Esophagus muscularis mucosa (tissue), 4 donors: ENCODE measurements at regions not wholly inside any gene's neighbourhood (a gene's known extent, or its start where the extent isn't known, plus 50 kb on each side); places are given as distances from the start of the nearest gene placed in this dataset.

Source experiments
- DNase-seq: peaks from one replicate; pipeline ENCODE4 v3.0.0-alpha.2; 2017; ENCODE audit errors: extremely low spot score
- H3K27ac ChIP-seq, 4 donors: fragments of 200-600 bp; sonication (generic); replicated peaks in 1 of 4; 1 replicate in 3 of 4; 2 replicates in 1 of 4; pipeline ENCODE4 v1.5.1; 2016 to 2019; ENCODE audit warnings: mild to moderate bottlenecking in 1 of 4
- H3K27me3 ChIP-seq, 4 donors: fragments of 200-600 bp; sonication (generic); one replicate each; pipeline versions ENCODE4 v1.5.1 to v1.6.0; 2016 to 2019
- H3K36me3 ChIP-seq, 4 donors: fragments of 200-600 bp; sonication (generic); one replicate each; pipeline ENCODE4 v1.5.1; 2016 to 2019
- H3K4me1 ChIP-seq, 4 donors: fragments of 200-600 bp; sonication (generic); one replicate each; pipeline ENCODE4 v1.5.1; 2016 to 2019
- H3K4me3 ChIP-seq, 4 donors: fragments of 200-600 bp; sonication (generic); 1 replicate in 2 of 4; 2 replicates in 2 of 4; pipeline ENCODE4 v1.5.1; 2016 to 2019; ENCODE audit warnings: mild to moderate bottlenecking in 4 of 4, moderate library complexity in 1 of 4
- H3K9me3 ChIP-seq, 4 donors: fragments of 200-600 bp; sonication (generic); 1 replicate in 3 of 4; 2 replicates in 1 of 4; pipeline ENCODE4 v1.5.1; 2016 to 2019
- EP300 ChIP-seq: sonication (generic); formaldehyde crosslinking; IDR thresholded peaks from one replicate; pipeline ENCODE4 v1.6.1; 2017; ENCODE audit warnings: antibody characterized with exemption
- POLR2A ChIP-seq: fragments of 450-650 bp; IDR thresholded peaks from one replicate; pipeline ENCODE4 v1.6.1; 2017; ENCODE audit warnings: antibody characterized with exemption, moderate library complexity, mild to moderate bottlenecking, low read depth
- POLR2AphosphoS5 ChIP-seq, 2 donors: sonication (generic); formaldehyde crosslinking; IDR thresholded peaks; one replicate each; pipeline ENCODE4 v1.6.1; 2017; ENCODE audit warnings: antibody characterized with exemption in 2 of 2
- WGBS: methylation state at CpG from one replicate; pipeline ENCODE4 v1.1.5; 2018; 5-methylcytosine and 5-hydroxymethylcytosine counted together
- intact Hi-C: fragments of 100-400 bp; cut with DNase I; formaldehyde crosslinking; loops from one replicate; pipeline ENCODE4 v1.15.1; 2023
- TF ChIP-seq, protein P1 (sequence below), 3 experiments: fragments of 200-600 bp in 2 of 3; fragments of 450-650 bp in 1 of 3; sonication (generic) in 2 of 3; IDR thresholded peaks; one replicate each; pipeline ENCODE4 v1.5.1; 2017 to 2019; ENCODE audit warnings: antibody characterized with exemption in 3 of 3, mild to moderate bottlenecking in 2 of 3, moderate library complexity in 1 of 3

DNA sequence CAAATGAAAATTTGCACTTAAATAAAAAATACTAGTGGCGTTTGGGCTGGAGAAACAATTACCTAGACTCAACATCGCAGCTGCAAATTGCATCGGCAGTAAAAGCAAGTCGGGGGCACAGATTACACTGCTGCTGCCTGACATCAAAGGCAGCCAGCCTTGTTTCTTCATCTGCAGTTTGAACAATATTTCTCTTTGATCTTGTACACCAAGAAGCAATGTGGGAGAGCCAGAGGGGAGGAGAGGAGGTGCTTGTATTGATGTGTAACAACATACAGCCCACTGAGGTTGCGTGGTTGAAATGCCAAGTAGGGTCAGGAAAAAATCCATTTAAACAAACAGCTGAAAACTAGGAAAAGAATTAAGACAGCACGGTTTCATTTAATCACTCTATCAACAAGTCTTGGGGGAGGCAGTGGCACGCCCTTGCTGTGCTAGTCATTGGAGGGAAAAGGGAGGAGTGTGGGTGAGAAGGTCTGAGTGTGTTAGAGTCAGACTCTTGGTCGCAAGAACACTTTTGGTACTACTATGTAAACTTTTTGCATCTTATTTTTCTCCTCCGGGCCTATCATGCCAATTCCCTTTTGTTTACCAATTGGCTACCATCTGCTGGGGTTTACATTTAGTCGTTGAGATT, 456.5 kb downstream of the OMA1 start:
- Histone ChIP-seq H3K9me3 (no peaks in the 10 kb centered on the region), H3K4me1 (no peaks in the 10 kb centered on the region), H3K36me3 (no peaks in the 10 kb centered on the region), H3K27ac (no peak overlapping the region), H3K27me3 (no peaks in the 10 kb centered on the region), H3K4me3 (no peak overlapping the region)
- 65% methylated on average over 10 of the region's 10 CpGs for WGBS
- intact Hi-C loops: no loop called here
- TF ChIP-seq POLR2A (no peak), EP300 (no peak), POLR2AphosphoS5 (IDR thresholded peaks at IDR 0.05) (no peak)
- TF ChIP-seq, protein P1, sequence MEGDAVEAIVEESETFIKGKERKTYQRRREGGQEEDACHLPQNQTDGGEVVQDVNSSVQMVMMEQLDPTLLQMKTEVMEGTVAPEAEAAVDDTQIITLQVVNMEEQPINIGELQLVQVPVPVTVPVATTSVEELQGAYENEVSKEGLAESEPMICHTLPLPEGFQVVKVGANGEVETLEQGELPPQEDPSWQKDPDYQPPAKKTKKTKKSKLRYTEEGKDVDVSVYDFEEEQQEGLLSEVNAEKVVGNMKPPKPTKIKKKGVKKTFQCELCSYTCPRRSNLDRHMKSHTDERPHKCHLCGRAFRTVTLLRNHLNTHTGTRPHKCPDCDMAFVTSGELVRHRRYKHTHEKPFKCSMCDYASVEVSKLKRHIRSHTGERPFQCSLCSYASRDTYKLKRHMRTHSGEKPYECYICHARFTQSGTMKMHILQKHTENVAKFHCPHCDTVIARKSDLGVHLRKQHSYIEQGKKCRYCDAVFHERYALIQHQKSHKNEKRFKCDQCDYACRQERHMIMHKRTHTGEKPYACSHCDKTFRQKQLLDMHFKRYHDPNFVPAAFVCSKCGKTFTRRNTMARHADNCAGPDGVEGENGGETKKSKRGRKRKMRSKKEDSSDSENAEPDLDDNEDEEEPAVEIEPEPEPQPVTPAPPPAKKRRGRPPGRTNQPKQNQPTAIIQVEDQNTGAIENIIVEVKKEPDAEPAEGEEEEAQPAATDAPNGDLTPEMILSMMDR (IDR thresholded peaks at IDR 0.05): no peak
- DNase-seq: no peak

DNA sequence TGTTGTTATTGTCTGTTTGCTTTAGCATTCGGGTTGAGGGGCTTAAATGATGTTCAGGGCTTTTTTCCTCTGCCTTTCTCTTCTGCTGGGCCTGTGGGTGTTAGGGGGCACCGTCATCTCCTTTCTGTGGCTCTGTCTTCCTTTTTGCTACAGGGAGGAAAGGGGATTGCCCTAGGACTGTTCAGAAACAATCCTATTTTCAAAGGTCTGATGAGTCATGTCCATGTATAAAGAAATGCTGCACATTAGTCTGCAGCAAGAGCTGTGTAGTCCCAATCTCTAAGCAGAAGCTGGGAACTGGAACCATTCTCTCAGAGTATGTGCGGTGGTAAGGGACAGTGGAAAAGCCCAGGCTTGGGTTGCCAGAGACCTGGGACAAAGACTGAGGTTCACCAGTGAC, 462.3 kb downstream of the OMA1 start:
- Histone ChIP-seq H3K4me3 (no peak overlapping the region), H3K36me3 (no peaks in the 10 kb centered on the region), H3K4me1 (no peaks in the 10 kb centered on the region), H3K27me3 (no peaks in the 10 kb centered on the region), H3K27ac (no peak overlapping the region), H3K9me3 (no peaks in the 10 kb centered on the region)
- DNase-seq: no peak
- intact Hi-C loops: no loop called here
- TF ChIP-seq EP300: no peak
- no peak for TF ChIP-seq POLR2AphosphoS5 (IDR thresholded peaks at IDR 0.05)
- TF ChIP-seq POLR2A: no peak
- TF ChIP-seq, protein P1 (IDR thresholded peaks at IDR 0.05): no peak
- WGBS: 62% methylated on average over 3 of the region's 3 CpGs

DNA sequence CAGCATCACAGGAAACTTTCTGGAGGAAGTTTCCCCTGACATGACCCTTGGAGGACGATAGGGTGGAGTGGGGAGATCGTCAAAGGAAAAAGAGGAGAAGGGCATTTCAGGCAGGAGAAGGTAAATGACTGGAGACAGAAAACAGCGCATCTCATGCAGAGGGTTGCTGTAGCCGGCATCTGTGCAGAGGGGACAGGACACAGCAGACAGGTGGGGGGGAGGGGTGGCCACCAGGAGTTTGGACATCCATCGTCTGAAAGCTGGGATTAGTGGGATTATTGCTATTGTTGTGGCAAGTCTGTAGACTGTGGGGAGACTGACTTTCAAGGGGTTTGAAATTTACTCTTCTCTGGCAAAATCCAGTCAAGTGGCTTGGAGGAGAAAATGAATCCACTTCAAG, 463.9 kb downstream of the OMA1 start:
- intact Hi-C loops: no loop called here
- no peak for DNase-seq
- no peaks in the 10 kb centered on the region for H3K4me1 ChIP-seq
- TF ChIP-seq EP300: no peak
- no peak for TF ChIP-seq POLR2A
- TF ChIP-seq, protein P1 (IDR thresholded peaks at IDR 0.05): no peak
- TF ChIP-seq POLR2AphosphoS5 (IDR thresholded peaks at IDR 0.05): no peak
- H3K27me3 ChIP-seq: no peaks in the 10 kb centered on the region
- WGBS: 75% methylated on average over 5 of the region's 5 CpGs
- H3K27ac ChIP-seq: no peak overlapping the region
- no peak overlapping the region for H3K4me3 ChIP-seq
- H3K9me3 ChIP-seq: no peaks in the 10 kb centered on the region
- H3K36me3 ChIP-seq: no peaks in the 10 kb centered on the region

DNA sequence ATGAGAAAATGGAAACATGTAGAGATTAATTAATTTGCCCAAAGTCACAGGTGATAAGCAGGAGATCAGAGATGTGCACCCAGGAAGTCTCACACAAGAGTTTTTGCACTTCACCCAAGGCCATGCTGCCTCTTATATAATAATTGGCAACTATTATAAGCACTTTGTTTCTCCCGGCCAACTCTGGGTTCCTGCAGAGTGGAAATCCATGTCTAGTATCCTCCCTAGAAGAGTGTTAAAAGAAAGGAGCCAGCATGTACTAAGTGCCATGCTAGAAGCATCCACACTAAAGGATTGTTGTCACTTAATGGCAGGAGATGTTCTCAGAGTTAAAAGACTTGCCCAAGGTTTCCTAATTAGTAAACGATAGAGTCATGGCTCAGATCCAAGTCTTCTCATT, 470.3 kb downstream of the OMA1 start:
- Histone ChIP-seq H3K36me3 (no peaks in the 10 kb centered on the region), H3K27me3 (no peaks in the 10 kb centered on the region), H3K4me3 (no peak overlapping the region), H3K9me3 (no peaks in the 10 kb centered on the region), H3K4me1 (no peaks in the 10 kb centered on the region), H3K27ac (no peak overlapping the region)
- WGBS: 72% methylated on average over 2 of the region's 2 CpGs
- no peak for TF ChIP-seq POLR2AphosphoS5 (IDR thresholded peaks at IDR 0.05)
- no peak for TF ChIP-seq POLR2A
- TF ChIP-seq, protein P1 (IDR thresholded peaks at IDR 0.05): no peak
- TF ChIP-seq EP300: no peak
- intact Hi-C loops: no loop called here
- DNase-seq: no peak

DNA sequence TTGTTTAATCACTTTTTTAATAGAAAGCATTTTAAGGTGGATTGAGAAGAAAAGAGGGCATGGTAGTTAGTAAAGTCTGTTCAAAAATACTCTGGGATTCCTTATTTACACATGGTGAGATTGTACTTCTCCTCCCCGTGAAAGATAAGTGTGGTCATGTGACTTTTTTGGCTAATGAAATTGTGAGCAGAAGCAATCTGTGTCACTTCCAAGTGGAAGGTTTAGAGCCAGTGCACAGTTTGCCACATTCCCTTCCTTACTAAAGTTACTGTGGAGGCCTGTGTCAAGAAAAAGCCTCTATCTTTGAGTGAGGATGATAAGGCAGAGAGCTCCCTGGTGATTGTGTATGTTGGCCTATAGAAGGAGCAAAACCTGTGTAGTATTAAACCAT, 471.3 kb downstream of the OMA1 start:
- intact Hi-C loops: no loop called here
- no peaks in the 10 kb centered on the region for H3K9me3 ChIP-seq
- DNase-seq: no peak

More for the DNA sequence above, 471.3 kb downstream of the OMA1 start:
- 5% methylated on average over 1 of the region's 1 CpG for WGBS
- H3K27ac ChIP-seq: no peak overlapping the region
- H3K27me3 ChIP-seq: no peaks in the 10 kb centered on the region
- no peaks in the 10 kb centered on the region for H3K36me3 ChIP-seq
- no peak overlapping the region for H3K4me3 ChIP-seq
- no peak for TF ChIP-seq POLR2AphosphoS5 (IDR thresholded peaks at IDR 0.05)
- TF ChIP-seq POLR2A: no peak
- TF ChIP-seq, protein P1 (IDR thresholded peaks at IDR 0.05): no peak
- TF ChIP-seq EP300: no peak
- H3K4me1 ChIP-seq: no peaks in the 10 kb centered on the region
